GM23338 (cell line): ENCODE measurements at regions not wholly inside any gene's neighbourhood (a gene's known extent, or its start where the extent isn't known, plus 50 kb on each side); places are given as distances from the start of the nearest gene placed in this dataset.

Experiments used
- CTCF ChIP-seq, 2 experiments: fragments of 200-600 bp in 1 of 2; sonication (generic) in 1 of 2; conservative IDR thresholded peaks; 2 replicates each; pipeline versions ENCODE4 v1.5.1 to v1.6.1; 2016 to 2017; ENCODE audit warnings: antibody characterized with exemption in 2 of 2, low read depth in 2 of 2, mild to moderate bottlenecking in 2 of 2, moderate library complexity in 1 of 2
- ETS1 ChIP-seq: IDR thresholded peaks from 2 replicates; pipeline ENCODE4 v1.6.1; 2016; ENCODE audit warnings: antibody characterized with exemption
- EZH2 ChIP-seq: fragments of 200-600 bp; sonication (generic); IDR thresholded peaks from one replicate; pipeline ENCODE4 v1.8.0; 2017; ENCODE audit warnings: antibody characterized with exemption, mild to moderate bottlenecking, low read depth; ENCODE audit not compliant: unreplicated experiment
- POLR2AphosphoS5 ChIP-seq: IDR thresholded peaks from 2 replicates; pipeline ENCODE4 v1.6.1; 2016; ENCODE audit warnings: antibody characterized with exemption, low read depth
- STAT1 ChIP-seq: IDR thresholded peaks from one replicate; pipeline ENCODE4 v1.6.1; 2016; ENCODE audit warnings: antibody characterized with exemption; ENCODE audit not compliant: unreplicated experiment

- no peak for TF ChIP-seq CTCF (conservative IDR thresholded peaks at IDR 0.05; ENCODE audit: low read depth in 2 of 2)
- no peak for TF ChIP-seq STAT1
- no peak for TF ChIP-seq ETS1
- TF ChIP-seq POLR2AphosphoS5: no peak
- TF ChIP-seq EZH2: no peak
These were observed 605.8 kb upstream of the MGMT start for GRCh38 chr10:128861018-128861901.
